H9 (cell line): ENCODE measurements at regions not wholly inside any gene's neighbourhood (a gene's known extent, or its start where the extent isn't known, plus 50 kb on each side); places are given as distances from the start of the nearest gene placed in this dataset.

Experiments used
- DNase-seq: peaks from one replicate; pipeline ENCODE4 v3.0.0-alpha.2; 2017
- H2AFZ ChIP-seq: one replicate; pipeline ENCODE4 v1.6.1; 2013; ENCODE audit warnings: mild to moderate bottlenecking, low read length, control low read depth, moderate library complexity
- H2AK5ac ChIP-seq: 2 replicates; pipeline ENCODE4 v1.6.1; 2013; ENCODE audit warnings: low read length, control low read depth, mixed read lengths; ENCODE audit not compliant: insufficient read length
- H2BK120ac ChIP-seq: one replicate; pipeline ENCODE4 v1.6.1; 2013; ENCODE audit warnings: low read depth, mild to moderate bottlenecking, low read length, control low read depth, inconsistent platforms; ENCODE audit not compliant: poor library complexity, severe bottlenecking
- H2BK12ac ChIP-seq: 2 replicates; pipeline ENCODE4 v1.6.1; 2013; ENCODE audit warnings: low read length, control low read depth, mixed read lengths, low read depth; ENCODE audit not compliant: insufficient read length
- H2BK15ac ChIP-seq: 2 replicates; pipeline ENCODE4 v1.6.1; 2013; ENCODE audit warnings: low read depth, low read length, control low read depth
- H2BK20ac ChIP-seq: one replicate; pipeline ENCODE4 v1.6.1; 2013; ENCODE audit warnings: low read depth, mild to moderate bottlenecking, low read length, control low read depth, inconsistent platforms; ENCODE audit not compliant: poor library complexity, severe bottlenecking
- H2BK5ac ChIP-seq: 2 replicates; pipeline ENCODE4 v1.6.1; 2013; ENCODE audit warnings: low read length, control low read depth, mixed read lengths; ENCODE audit not compliant: insufficient read length
- H3K14ac ChIP-seq: 2 replicates; pipeline ENCODE4 v1.6.1; 2013; ENCODE audit warnings: low read length, control low read depth; ENCODE audit not compliant: insufficient read depth
- H3K18ac ChIP-seq: 2 replicates; pipeline ENCODE4 v1.6.1; 2013; ENCODE audit warnings: low read depth, mild to moderate bottlenecking, mixed read lengths, low read length, control low read depth; ENCODE audit not compliant: insufficient read length
- H3K23ac ChIP-seq: 2 replicates; pipeline ENCODE4 v1.6.1; 2013; ENCODE audit warnings: low read length, control low read depth, mixed read lengths, low read depth; ENCODE audit not compliant: insufficient read length
- H3K23me2 ChIP-seq: 2 replicates; pipeline ENCODE4 v1.6.1; 2013; ENCODE audit warnings: low read depth, mild to moderate bottlenecking, mixed read lengths, low read length, control low read depth; ENCODE audit not compliant: insufficient read length, poor library complexity, severe bottlenecking
- H3K27ac ChIP-seq: 2 replicates; pipeline ENCODE4 v1.5.1; 2013; ENCODE audit warnings: low read length, control low read depth, mixed read lengths, low read depth; ENCODE audit not compliant: insufficient read length
- H3K27me3 ChIP-seq: 2 replicates; pipeline ENCODE4 v1.6.1; 2013; ENCODE audit warnings: low read length, control low read depth, inconsistent platforms; ENCODE audit not compliant: insufficient read depth
- H3K4ac ChIP-seq: 2 replicates; pipeline ENCODE4 v1.6.1; 2013; ENCODE audit warnings: low read depth, mild to moderate bottlenecking, control low read depth, inconsistent platforms, low read length, moderate library complexity
- H3K4me1 ChIP-seq: 2 replicates; pipeline ENCODE4 v1.6.1; 2013; ENCODE audit warnings: low read length, control low read depth, inconsistent platforms; ENCODE audit not compliant: insufficient read depth
- H3K4me2 ChIP-seq: 2 replicates; pipeline ENCODE4 v1.6.1; 2013; ENCODE audit warnings: low read length, control low read depth, mixed read lengths; ENCODE audit not compliant: insufficient read length, insufficient read depth
- H3K56ac ChIP-seq: 2 replicates; pipeline ENCODE4 v1.6.1; 2013; ENCODE audit warnings: low read depth, mild to moderate bottlenecking, mixed read lengths, low read length, control low read depth; ENCODE audit not compliant: insufficient read length
- H3K79me1 ChIP-seq: 2 replicates; pipeline ENCODE4 v1.6.1; 2013; ENCODE audit warnings: low read depth, mild to moderate bottlenecking, moderate library complexity, low read length, control low read depth, inconsistent platforms; ENCODE audit not compliant: insufficient read depth, poor library complexity, severe bottlenecking
- H3K79me2 ChIP-seq: 2 replicates; pipeline ENCODE4 v1.6.1; 2013; ENCODE audit warnings: low read length, control low read depth, inconsistent platforms; ENCODE audit not compliant: insufficient read depth
- H3K9ac ChIP-seq: 2 replicates; pipeline ENCODE4 v1.6.1; 2013; ENCODE audit warnings: low read length, control low read depth, mixed read lengths; ENCODE audit not compliant: insufficient read length; ENCODE audit errors: extremely low read depth
- H3K9me3 ChIP-seq: one replicate; pipeline ENCODE4 v1.6.1; 2013; ENCODE audit warnings: low read depth, low read length, inconsistent platforms; ENCODE audit not compliant: control insufficient read depth
- H3T11ph ChIP-seq: one replicate; pipeline ENCODE4 v1.6.1; 2013; ENCODE audit warnings: mild to moderate bottlenecking, low read length, control low read depth, inconsistent platforms
- H4K20me1 ChIP-seq: one replicate; pipeline ENCODE4 v1.6.1; 2013; ENCODE audit not compliant: control insufficient read depth, insufficient read length, insufficient read depth
- H4K5ac ChIP-seq: 2 replicates; pipeline ENCODE4 v1.6.1; 2013; ENCODE audit warnings: low read depth, mild to moderate bottlenecking, mixed read lengths, low read length, control low read depth; ENCODE audit not compliant: insufficient read length
- H4K8ac ChIP-seq: replicated peaks from 2 replicates; pipeline ENCODE4 v1.6.1; 2013; ENCODE audit warnings: low read length, control low read depth, mixed read lengths, low read depth; ENCODE audit not compliant: insufficient read length
- H4K91ac ChIP-seq: 2 replicates; pipeline ENCODE4 v1.6.1; 2013; ENCODE audit warnings: low read depth, mild to moderate bottlenecking, moderate library complexity, mixed read lengths, low read length, control low read depth; ENCODE audit not compliant: insufficient read length
- H3K27ac Mint-ChIP-seq, 3 experiments: 2 replicates in 2 of 3; 3 replicates in 1 of 3; pipeline ENCODE4 v1.8.0; 2020 to 2021; ENCODE audit warnings: mixed read lengths in 3 of 3, mild to moderate bottlenecking in 1 of 3, moderate library complexity in 1 of 3
- H3K27me3 Mint-ChIP-seq: 2 replicates; pipeline ENCODE4 v1.8.0; 2021; ENCODE audit warnings: low read depth, mild to moderate bottlenecking, moderate library complexity, mixed read lengths
- H3K36me3 Mint-ChIP-seq, 3 experiments: 2 replicates in 2 of 3; 3 replicates in 1 of 3; pipeline ENCODE4 v1.8.0; 2020 to 2021; ENCODE audit warnings: low read depth in 3 of 3, mixed read lengths in 3 of 3; ENCODE audit not compliant: insufficient read depth in 1 of 3
- H3K4me1 Mint-ChIP-seq, 2 experiments: 2 replicates each; pipeline ENCODE4 v1.8.0; 2020; ENCODE audit warnings: mixed read lengths in 2 of 2
- H3K4me3 Mint-ChIP-seq, 2 experiments: 2 replicates in 1 of 2; 3 replicates in 1 of 2; pipeline ENCODE4 v1.8.0; 2020 to 2021; ENCODE audit warnings: mild to moderate bottlenecking in 2 of 2, mixed read lengths in 2 of 2, moderate library complexity in 1 of 2
- H3K9me3 Mint-ChIP-seq, 2 experiments: 2 replicates in 1 of 2; 3 replicates in 1 of 2; pipeline ENCODE4 v1.8.0; 2020; ENCODE audit warnings: mild to moderate bottlenecking in 2 of 2, mixed read lengths in 2 of 2, moderate library complexity in 1 of 2
- CTCF ChIP-seq: fragments of 200-600 bp; sonication (generic); conservative IDR thresholded peaks from 3 replicates; pipeline ENCODE4 v1.8.0; 2021; ENCODE audit warnings: antibody characterized with exemption, mild to moderate bottlenecking
- WGBS: extraction: QIAGEN DNeasy Blood & Tissue Kit; methylation state at CpG from one replicate; pipeline ENCODE4 v1.1.7; 2013; ENCODE audit warnings: missing lambda C conversion rate, low lambda C conversion rate, mixed read lengths; ENCODE audit not compliant: insufficient read length; ENCODE audit errors: extremely low coverage; 5-methylcytosine and 5-hydroxymethylcytosine counted together

- Histone ChIP-seq H3T11ph (no peak overlapping the region), H3K14ac (no peak overlapping the region), H4K5ac (no peak overlapping the region), H3K9ac (no peak overlapping the region), H3K9me3 (no peaks in the 10 kb centered on the region), H2BK15ac (no peak overlapping the region), H3K4me1 (no peaks in the 10 kb centered on the region), H4K8ac (no peak overlapping the region), H2BK20ac (no peak overlapping the region), H4K20me1 (no peaks in the 10 kb centered on the region), H2BK5ac (no peak overlapping the region), H3K79me1 (no peaks in the 10 kb centered on the region), H3K23me2 (no peaks in the 10 kb centered on the region), H3K56ac (no peak overlapping the region), H3K18ac (no peak overlapping the region), H3K27me3 (no peaks in the 10 kb centered on the region), H2AFZ (no peak overlapping the region), H3K4ac (no peak overlapping the region), H3K79me2 (no peaks in the 10 kb centered on the region), H3K4me2 (no peak overlapping the region), H4K91ac (no peak overlapping the region), H3K27ac (no peak overlapping the region), H2BK120ac (no peak overlapping the region), H2BK12ac (no peak overlapping the region), H2AK5ac (no peak overlapping the region), H3K23ac (no peak overlapping the region)
- Mint-ChIP-seq H3K36me3 (no peaks in the 10 kb centered on the region), H3K4me3 (no peak overlapping the region), H3K27ac (no peak overlapping the region; a peak in 1 of 7 replicates), H3K27me3 (peaks cover 3% of the 10 kb centered on the region), H3K4me1 (peaks cover 7 to 11% of the 10 kb centered on the region in 2 experiments), H3K9me3 (no peaks in the 10 kb centered on the region)
- WGBS: no CpG with 5 or more reads among the region's 8 CpGs
- no peak for TF ChIP-seq CTCF
- peak; percentile 8 for DNase-seq
Observed at GRCh38 chr1:22327411-22327810, 124.2 kb upstream of the ZBTB40 start.
